Spleen (tissue), 7 donors: ENCODE measurements at regions not wholly inside any gene's neighbourhood (a gene's known extent, or its start where the extent isn't known, plus 50 kb on each side); places are given as distances from the start of the nearest gene placed in this dataset.

Experiments used
- POLR2A ChIP-seq, 3 donors: fragments of 450-650 bp; IDR thresholded peaks; one replicate each; pipeline ENCODE4 v1.5.1; 2017; ENCODE audit warnings: antibody characterized with exemption in 3 of 3, mild to moderate bottlenecking in 1 of 3
- TF ChIP-seq, protein P1 (sequence below), 11 experiments: fragments of 200-600 bp in 7 of 11; fragments of 450-650 bp in 4 of 11; sonication (generic) in 4 of 11; IDR thresholded peaks in 8 of 11; conservative IDR thresholded peaks in 3 of 11; 1 replicate in 7 of 11; 2 replicates in 4 of 11; pipeline versions ENCODE4 v1.4.0 to v1.8.0; 2016 to 2021; ENCODE audit warnings: antibody characterized with exemption in 11 of 11, inconsistent platforms in 4 of 11, mild to moderate bottlenecking in 1 of 11
- donor health status: DM: no; HTN: no; CAD: no; lungs with moderate emphysema.
- donor health status: DM: no; HTN: no; CAD: no.
- donor health status: DM: no; HTN: no; CAD: no.

DNA sequence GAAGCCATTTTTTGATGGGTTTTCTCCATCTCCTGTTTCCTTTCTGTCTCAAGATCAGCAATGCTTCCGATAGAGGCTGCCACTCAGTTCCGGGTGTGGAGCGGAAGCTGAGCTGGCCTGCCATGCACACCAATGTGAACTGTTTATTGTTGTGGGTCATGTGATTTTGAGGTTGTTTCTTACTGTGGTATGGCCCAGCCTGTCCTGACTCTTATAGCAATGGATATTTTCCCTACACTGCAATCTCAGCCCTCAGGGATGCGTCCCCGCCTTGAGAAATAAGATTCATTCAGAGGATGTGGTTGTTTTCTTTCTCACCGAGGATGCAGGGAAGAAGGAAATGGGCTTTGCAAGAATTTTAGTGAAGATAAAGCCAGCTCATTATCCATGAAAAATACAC lies 134.7 kb downstream of the PFKFB3 start:
- TF ChIP-seq, protein P1, sequence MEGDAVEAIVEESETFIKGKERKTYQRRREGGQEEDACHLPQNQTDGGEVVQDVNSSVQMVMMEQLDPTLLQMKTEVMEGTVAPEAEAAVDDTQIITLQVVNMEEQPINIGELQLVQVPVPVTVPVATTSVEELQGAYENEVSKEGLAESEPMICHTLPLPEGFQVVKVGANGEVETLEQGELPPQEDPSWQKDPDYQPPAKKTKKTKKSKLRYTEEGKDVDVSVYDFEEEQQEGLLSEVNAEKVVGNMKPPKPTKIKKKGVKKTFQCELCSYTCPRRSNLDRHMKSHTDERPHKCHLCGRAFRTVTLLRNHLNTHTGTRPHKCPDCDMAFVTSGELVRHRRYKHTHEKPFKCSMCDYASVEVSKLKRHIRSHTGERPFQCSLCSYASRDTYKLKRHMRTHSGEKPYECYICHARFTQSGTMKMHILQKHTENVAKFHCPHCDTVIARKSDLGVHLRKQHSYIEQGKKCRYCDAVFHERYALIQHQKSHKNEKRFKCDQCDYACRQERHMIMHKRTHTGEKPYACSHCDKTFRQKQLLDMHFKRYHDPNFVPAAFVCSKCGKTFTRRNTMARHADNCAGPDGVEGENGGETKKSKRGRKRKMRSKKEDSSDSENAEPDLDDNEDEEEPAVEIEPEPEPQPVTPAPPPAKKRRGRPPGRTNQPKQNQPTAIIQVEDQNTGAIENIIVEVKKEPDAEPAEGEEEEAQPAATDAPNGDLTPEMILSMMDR (IDR thresholded peaks at IDR 0.05 in 8 of 11, conservative IDR thresholded peaks at IDR 0.05 in 3 of 11): no peak
- no peak for TF ChIP-seq POLR2A (IDR thresholded peaks at IDR 0.05)
